ENCODE measurements at regions not wholly inside any gene's neighbourhood (a gene's known extent, or its start where the extent isn't known, plus 50 kb on each side); places are given as distances from the start of the nearest gene placed in this dataset.

DNA sequence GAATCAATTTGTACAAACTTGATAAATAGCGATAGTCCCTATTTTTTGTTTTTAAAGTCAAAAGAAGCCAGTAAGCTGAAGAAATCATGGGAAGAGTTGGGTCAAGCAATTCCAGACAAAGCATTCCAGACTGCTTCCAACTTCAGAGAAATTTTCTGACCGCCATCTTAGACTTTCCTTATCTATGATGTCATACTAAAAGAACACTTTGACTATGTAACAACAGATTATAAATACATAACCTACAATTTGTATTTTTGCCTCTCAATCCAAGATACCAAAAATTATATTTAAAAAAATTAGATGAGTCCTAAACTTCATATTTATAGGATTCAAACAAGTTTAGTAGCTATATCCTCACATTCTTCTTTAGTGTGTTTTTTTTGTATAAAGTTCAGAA lies 286.2 kb upstream of the KCNH8 start:
- TF ChIP-seq, protein P1, sequence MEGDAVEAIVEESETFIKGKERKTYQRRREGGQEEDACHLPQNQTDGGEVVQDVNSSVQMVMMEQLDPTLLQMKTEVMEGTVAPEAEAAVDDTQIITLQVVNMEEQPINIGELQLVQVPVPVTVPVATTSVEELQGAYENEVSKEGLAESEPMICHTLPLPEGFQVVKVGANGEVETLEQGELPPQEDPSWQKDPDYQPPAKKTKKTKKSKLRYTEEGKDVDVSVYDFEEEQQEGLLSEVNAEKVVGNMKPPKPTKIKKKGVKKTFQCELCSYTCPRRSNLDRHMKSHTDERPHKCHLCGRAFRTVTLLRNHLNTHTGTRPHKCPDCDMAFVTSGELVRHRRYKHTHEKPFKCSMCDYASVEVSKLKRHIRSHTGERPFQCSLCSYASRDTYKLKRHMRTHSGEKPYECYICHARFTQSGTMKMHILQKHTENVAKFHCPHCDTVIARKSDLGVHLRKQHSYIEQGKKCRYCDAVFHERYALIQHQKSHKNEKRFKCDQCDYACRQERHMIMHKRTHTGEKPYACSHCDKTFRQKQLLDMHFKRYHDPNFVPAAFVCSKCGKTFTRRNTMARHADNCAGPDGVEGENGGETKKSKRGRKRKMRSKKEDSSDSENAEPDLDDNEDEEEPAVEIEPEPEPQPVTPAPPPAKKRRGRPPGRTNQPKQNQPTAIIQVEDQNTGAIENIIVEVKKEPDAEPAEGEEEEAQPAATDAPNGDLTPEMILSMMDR (IDR thresholded peaks at IDR 0.05) = no peak
- TF ChIP-seq POLR2A (IDR thresholded peaks at IDR 0.05) = no peak

Measured in adrenal gland (tissue), 5 donors.